Gastroesophageal sphincter (tissue), 3 donors: ENCODE measurements at regions not wholly inside any gene's neighbourhood (a gene's known extent, or its start where the extent isn't known, plus 50 kb on each side); places are given as distances from the start of the nearest gene placed in this dataset.

ENCODE experiments used
- POLR2A ChIP-seq, 2 donors: fragments of 450-650 bp; IDR thresholded peaks; one replicate each; pipeline ENCODE4 v1.6.1; 2017; ENCODE audit warnings: antibody characterized with exemption in 2 of 2, mild to moderate bottlenecking in 2 of 2, moderate library complexity in 1 of 2
- POLR2AphosphoS5 ChIP-seq: sonication (generic); formaldehyde crosslinking; IDR thresholded peaks from one replicate; pipeline ENCODE4 v1.6.1; 2017; ENCODE audit warnings: antibody characterized with exemption
- TF ChIP-seq, protein P1 (sequence below), 4 experiments: fragments of 200-600 bp in 2 of 4; fragments of 450-650 bp in 2 of 4; sonication (generic) in 1 of 4; IDR thresholded peaks; one replicate each; pipeline ENCODE4 v1.5.1; 2017 to 2019; ENCODE audit warnings: antibody characterized with exemption in 4 of 4, mild to moderate bottlenecking in 2 of 4, moderate library complexity in 2 of 4

DNA sequence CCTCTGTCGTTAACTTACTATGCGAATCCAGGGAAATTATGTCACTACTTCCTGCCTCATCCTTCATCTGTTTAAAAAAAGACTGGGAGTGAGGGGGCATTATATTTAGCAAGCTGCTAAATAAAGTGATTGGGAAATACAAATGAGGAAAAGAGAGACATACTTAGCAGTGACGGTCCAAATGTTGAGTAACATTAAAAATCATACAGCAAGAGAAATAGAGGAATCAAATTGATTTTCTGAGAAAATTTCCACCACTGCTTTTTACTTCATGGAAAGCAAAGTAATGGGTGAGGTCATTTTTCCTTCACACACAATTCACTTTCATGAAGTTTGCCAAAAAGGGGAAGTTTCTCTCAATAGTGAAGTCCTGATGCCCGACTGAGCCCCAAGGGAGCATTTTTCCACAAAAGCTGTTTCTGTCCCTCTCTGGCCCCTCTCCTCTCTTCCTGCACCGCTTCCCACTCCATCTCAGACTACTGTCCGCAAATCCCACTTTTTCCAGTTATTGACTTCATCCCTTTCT lies 61.9 kb upstream of the ADO start:
- TF ChIP-seq POLR2A (IDR thresholded peaks at IDR 0.05), result no peak
- TF ChIP-seq, protein P1, sequence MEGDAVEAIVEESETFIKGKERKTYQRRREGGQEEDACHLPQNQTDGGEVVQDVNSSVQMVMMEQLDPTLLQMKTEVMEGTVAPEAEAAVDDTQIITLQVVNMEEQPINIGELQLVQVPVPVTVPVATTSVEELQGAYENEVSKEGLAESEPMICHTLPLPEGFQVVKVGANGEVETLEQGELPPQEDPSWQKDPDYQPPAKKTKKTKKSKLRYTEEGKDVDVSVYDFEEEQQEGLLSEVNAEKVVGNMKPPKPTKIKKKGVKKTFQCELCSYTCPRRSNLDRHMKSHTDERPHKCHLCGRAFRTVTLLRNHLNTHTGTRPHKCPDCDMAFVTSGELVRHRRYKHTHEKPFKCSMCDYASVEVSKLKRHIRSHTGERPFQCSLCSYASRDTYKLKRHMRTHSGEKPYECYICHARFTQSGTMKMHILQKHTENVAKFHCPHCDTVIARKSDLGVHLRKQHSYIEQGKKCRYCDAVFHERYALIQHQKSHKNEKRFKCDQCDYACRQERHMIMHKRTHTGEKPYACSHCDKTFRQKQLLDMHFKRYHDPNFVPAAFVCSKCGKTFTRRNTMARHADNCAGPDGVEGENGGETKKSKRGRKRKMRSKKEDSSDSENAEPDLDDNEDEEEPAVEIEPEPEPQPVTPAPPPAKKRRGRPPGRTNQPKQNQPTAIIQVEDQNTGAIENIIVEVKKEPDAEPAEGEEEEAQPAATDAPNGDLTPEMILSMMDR (IDR thresholded peaks at IDR 0.05), result no peak
- TF ChIP-seq POLR2AphosphoS5, result no peak
